Stimulated activated CD4-positive, alpha-beta T cell treated with anti-CD3 and anti-CD28 coated beads, Interleukin-1b, Interleukin-23, amount 100 ng/mL, for 4 hours (primary cell): ENCODE measurements at regions not wholly inside any gene's neighbourhood (a gene's known extent, or its start where the extent isn't known, plus 50 kb on each side); places are given as distances from the start of the nearest gene placed in this dataset.

Experiments
- DNase-seq, 2 donors: peaks; one replicate each; pipeline ENCODE4 v3.0.0-alpha.2; 2020; ENCODE audit warnings: low read depth in 2 of 2

- no peak for DNase-seq
These were observed 301.3 kb upstream of the DACH1 start for GRCh38 chr13:72168126-72168855.

- DNase-seq, result no peak
These were observed 299.2 kb upstream of the DACH1 start for GRCh38 chr13:72166102-72166650.

- no peak for DNase-seq
These were observed 298.3 kb upstream of the DACH1 start for GRCh38 chr13:72165276-72165675.

DNA sequence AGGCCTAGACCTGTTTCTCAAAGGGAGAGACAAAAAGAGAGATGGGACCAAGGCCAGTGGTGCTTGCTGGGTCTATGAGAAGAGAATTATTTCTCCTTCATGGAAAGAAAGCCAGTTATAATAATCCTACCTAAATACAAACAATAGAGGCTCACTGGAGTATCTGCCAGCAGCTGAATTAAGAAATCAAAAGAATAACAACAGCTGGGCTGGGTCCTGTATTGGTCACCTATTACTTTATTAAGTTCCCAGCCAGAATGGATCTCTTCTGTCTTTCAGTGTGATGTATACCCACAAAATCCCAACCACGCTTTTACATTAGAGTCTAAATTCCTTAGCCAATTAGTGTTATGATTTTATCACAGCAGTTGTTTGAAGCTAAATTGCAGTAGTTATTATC, 297.8 kb upstream of the DACH1 start:
- DNase-seq, result no peak

DNA sequence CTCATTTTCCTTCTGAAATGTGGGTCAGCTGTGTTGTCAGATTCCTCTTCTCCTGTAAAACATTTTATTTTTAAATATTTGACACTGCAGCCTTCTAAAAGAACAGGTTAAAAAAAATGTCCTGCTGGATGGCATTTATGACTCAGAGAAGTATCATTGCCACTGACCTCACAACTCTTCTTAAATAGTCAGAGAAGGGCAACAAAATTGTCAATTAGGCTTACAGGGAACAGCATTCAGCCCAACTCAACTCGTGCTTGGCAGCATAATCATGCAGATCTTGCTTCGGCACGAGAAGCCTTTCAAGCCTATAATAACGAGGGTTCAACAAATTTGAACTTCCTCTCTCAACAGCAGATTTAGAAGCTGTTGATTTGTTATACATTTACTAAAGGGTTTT, 296.7 kb upstream of the DACH1 start:
- DNase-seq, result no peak

DNA sequence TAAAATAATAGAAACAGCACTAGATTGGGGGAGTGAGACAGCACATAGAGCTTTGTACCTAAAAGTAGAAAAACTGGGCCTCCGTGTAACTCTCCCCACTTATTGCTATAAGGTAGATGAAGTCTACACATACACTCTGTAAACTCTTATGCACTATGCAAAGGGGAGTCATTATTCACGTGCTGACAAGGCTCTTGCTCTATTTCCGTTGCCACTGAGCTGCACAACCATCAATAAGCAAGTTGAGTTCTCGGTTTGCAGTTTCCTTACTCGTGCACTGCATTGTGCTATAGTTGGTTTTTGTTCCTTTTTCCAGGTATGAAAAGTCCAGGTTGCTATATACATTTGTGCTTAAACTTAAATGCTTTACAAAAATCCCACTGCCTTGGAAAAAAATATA, 294.0 kb upstream of the DACH1 start:
- DNase-seq, result no peak

GRCh38 chr13:72156760-72157159, 289.8 kb upstream of the DACH1 start:
- DNase-seq, result no peak

- DNase-seq, result no peak
These were observed 286.3 kb upstream of the DACH1 start for GRCh38 chr13:72153272-72153671.

DNA sequence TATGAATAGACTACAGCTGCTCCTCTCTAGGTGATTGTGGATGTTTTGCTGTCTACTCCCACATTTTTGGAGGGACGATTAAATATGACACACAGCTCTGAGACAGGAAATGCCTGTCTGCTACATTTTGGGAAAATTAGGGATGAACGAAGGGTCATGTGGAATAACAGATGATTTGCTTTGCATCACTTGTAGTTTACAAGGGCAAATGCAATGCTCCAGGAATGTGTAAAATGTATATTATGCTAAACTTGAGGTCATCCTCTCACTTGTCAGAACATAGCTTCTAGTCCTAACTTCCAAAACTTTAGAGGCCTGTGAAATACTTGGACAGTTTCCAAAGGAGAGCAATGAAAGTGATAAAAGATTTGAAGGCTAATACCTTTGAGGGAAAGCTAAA, 284.2 kb upstream of the DACH1 start:
- DNase-seq, result no peak

- DNase-seq, result no peak
These were observed 283.5 kb upstream of the DACH1 start for GRCh38 chr13:72150502-72150901.

DNA sequence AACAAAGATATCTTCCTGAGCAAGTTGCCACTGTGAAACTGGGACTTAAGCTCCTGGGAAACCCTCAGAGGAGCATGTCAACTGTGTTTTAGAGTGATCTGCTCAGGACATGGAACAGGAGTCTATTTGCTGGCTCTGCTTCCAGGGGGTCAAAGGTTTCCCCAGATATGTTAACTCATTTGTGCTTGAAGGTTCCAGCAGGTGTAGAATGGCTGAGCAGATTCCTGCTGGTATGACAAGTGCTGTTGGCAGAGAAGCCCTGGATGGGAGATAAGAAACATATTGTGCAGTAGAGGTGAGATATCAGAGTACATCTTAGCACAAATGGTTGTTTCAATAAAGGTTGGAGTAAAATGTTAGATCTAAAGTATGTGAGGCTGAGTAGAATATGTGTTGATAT, 282.7 kb upstream of the DACH1 start:
- no peak for DNase-seq

- no peak for DNase-seq
These were observed 279.8 kb upstream of the DACH1 start for GRCh38 chr13:72146816-72147215.

- no peak for DNase-seq
These were observed 278.4 kb upstream of the DACH1 start for GRCh38 chr13:72145383-72145782.

GRCh38 chr13:72144636-72145035, 277.6 kb upstream of the DACH1 start:
- DNase-seq, result no peak

DNA sequence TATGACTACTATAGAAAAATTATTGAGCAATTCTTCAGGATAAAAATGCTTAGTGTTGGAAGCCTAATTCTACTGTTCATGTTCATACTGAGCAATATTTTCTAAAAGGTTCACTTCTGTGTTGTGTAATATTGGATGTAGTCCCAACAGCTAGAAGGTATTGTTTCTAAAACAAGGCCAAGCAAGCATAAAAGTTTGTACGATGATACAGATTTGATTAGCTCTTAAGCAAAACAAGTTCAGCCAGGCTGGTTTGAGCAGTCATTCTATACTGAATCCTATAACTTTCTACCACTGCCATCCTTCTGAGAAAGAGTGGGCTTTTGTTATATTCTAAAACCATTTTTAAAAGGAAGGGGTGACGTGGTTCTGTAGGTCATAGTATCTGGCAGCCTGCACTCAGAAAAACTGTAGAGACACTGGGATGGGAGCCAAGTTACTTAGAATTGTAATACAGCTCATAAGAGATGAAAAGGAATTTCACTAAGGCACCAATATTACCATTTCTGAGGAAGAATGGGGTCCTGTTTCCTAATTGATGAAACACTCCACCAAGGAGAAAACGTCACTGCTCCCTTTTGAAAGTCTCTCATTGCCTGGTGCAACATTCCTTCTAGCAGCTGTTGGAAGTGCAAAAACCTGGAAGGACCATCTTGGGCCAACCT, 275.0 kb upstream of the DACH1 start:
- no peak for DNase-seq

DNA sequence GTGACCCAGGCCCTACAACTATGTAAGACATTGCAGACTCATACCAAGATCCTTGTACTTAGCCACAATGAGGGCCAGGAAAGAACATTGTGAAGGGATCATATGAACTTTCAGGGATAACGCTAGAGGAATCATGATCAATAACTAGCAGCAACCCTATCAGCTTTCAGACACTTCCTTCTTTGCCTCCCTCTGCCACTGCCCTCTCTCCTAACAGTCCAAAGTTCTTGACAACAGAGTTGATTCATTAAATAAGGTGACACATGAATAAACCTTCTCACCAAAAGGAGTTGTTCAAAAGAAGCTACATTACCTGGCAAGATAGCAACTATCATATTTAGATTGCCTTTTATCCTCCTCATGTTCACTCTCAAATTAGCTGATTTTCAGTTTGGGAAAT, 272.2 kb upstream of the DACH1 start:
- DNase-seq, result no peak

DNA sequence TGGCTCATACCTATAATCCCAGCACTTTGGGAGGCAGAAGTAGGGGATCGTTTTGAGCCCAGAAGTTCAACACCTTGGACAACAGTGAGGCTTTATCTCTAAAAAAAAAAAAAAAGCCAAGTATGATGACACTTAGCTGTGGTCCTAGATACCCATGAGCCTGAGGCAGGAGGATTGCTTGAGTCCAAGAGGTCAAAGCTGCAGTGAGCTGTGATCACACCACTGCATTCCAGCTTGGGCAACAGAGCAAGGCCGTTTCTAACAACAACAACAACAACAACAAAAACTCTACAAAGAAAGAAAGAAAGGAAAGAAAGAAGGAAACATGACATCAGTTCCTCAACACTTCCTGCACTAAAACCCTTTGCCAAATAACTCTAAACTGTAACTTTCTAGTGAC, 265.1 kb upstream of the DACH1 start:
- no peak for DNase-seq

DNA sequence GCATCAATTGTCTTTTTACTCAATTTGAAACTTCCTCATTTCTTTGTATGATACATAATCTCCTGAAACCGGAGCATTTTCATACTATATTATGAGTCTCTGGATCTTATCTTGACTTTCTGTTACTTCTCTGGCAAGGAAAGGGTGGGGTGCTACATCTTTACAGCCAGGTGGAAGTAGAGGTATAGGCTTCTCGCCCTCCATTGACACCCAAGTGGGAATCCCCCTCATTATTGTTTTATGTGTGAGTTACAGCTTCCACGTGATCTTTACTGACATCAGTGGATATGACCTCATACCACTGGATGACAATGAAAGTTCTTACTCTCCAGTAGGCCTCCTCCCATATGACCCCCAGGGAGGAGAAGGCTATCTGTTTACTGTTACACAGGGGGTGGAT, 262.1 kb upstream of the DACH1 start:
- DNase-seq, result no peak

- DNase-seq, result no peak
These were observed 260.0 kb upstream of the DACH1 start for GRCh38 chr13:72127031-72127430.

- DNase-seq, result no peak
These were observed 259.4 kb upstream of the DACH1 start for GRCh38 chr13:72126424-72126823.

DNA sequence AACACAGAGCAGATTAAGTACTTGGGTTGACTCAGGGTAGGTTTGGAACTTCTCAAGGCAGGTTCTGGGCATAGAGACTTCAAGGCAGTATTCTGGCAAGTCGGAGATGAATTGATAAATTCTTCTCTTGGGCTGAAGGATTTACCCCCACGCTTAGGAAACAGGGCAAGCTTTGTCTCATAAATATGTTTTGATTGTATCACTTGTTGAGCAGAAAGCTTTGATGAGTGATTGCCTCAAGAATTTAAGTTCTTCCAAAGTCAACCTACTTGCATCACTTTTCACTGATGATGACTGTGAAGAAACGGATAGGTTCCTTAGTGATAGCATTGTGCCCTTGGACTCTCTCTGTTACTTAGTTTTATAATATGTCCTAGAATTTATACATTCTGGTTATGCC, 258.6 kb upstream of the DACH1 start:
- no peak for DNase-seq

GRCh38 chr13:72122661-72123255, 255.8 kb upstream of the DACH1 start:
- no peak for DNase-seq

DNA sequence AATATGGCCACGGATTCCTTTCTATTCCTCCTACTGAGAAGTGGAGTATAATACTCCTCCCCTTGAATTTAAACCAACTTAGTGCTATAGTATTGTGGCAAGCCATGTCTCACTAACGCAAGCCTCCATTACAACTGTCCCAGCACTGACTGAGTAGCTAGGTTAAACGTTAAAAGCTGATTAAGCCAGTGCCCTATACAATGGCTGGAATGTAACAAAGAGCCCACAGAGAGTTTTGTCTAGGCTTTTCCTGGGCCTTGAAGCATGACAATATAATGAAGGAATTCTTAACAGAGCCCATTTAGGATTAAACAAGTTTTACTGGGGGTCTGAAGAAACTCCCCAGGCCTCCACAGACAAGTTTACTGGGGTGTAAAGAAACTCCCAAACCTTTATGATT, 254.5 kb upstream of the DACH1 start:
- DNase-seq, result no peak
